ENCODE measurements at regions not wholly inside any gene's neighbourhood (a gene's known extent, or its start where the extent isn't known, plus 50 kb on each side); places are given as distances from the start of the nearest gene placed in this dataset.
"Not testable (repeated sequence)": the region's sequence is repeated elsewhere in the genome, so short reads cannot be mapped to it uniquely, and the experiment has no call there.

DNA sequence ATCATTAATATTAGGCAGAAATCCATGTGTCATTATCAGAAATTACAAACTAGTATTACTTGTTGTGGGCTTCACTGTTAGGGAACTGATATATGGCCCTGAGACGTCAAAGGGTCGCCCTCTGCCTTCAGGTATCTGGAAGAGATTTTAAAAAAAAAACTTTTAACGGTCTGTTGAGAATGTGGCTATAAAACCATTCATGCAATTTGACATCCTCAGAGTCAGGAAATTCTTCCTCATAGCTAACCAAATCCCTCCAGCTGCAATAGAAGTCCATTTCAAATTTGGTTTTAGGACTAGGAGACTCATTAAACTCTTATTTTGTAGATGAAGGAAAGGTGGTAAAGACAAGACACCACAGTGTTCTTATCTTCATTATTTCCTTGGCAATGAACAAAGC is 194.2 kb upstream of the NOCT start:
- no peak for DNase-seq (ENCODE audit: low read depth, low spot score)

DNA sequence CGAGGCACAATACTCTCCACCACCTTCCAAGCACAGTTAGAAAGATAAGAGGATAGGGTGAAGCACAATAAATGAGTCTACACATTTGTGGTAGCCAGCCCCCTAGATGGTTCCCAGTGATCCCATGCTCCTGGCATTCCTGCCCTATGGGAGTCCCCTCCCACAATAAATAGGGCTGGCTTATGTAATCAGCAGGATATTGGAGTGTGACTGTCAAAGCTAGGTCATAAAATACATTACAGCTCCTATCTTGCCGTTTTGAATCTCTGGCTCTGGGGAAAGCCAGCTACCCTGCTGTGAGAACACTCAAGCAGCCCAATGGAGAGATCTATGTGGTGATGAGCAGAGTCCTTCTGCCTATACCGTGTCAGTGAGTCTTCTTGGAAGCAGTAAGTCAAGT is 198.7 kb upstream of the NOCT start:
- no peak for DNase-seq (ENCODE audit: low read depth, low spot score)
- no peak overlapping the region for H3K27ac ChIP-seq

More for the DNA sequence above, 194.2 kb upstream of the NOCT start:
- no peak overlapping the region for H3K27ac ChIP-seq

- H3K27ac ChIP-seq = no peak overlapping the region
- no peak for DNase-seq (ENCODE audit: low read depth, low spot score)
Measured at GRCh38 chr4:138815811-138816210, 199.8 kb upstream of the NOCT start.

DNA sequence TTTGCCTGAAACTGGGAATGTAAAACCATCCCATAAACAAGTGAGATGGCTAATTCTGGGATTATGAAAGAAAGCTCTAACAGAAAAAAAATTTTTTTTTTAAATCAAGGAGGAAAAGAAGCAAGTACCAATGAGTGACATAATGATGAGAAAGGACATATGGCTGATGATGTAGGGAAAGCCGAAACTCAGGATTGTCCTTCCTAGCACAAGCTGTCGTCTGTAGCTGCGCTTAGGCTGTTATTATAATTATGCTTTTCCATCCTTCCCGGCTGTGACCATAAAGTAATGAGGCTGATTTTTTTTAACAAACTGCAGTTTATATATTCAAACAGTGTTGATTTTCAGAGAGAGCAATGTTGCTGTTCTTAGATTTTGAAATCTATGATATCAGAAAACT is 209.8 kb upstream of the NOCT start:
- no peak overlapping the region for H3K27ac ChIP-seq
- no peak for DNase-seq (ENCODE audit: low read depth, low spot score)

DNA sequence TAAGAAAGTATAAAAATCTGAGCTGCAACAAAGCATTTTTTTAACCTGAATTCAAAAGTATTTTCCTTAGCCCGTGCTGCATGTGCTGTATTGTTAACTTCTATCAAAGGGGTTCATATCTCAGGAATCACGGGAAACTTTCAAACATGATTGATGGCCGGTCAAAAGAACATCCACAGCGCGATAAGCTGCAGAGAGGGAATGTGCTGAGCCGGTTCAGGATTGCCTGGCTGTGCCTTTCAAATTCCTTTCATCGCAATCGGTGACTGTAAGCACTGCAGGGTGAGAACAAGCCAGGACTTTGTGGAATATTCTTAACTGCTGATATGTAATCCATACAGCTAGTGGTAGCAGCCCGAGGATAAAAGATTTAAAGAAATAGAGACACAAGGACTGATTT is 210.9 kb upstream of the NOCT start:
- no peak for DNase-seq (ENCODE audit: low read depth, low spot score)

DNA sequence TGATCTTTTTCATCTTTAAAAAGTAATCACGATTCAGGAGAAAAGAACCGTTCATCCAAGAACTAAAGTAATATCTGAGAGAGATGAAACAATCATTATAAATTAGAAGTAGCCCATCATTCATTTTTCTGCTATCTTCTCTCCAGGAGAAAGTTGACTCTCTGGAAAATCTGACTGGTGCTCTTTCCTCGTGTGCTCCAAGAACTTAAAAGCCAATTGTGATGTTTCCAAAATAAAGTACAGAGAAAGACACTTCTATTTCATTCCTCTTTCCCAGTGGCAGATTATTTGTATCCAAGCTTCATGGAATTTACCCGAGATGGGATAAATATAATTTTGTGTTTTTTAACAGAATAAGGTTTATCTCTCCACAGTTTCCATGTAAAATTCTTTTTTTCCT is 212.5 kb upstream of the NOCT start:
- no peak for DNase-seq (ENCODE audit: low read depth, low spot score)
- H3K27ac ChIP-seq = no peak overlapping the region

More for the DNA sequence above, 210.9 kb upstream of the NOCT start:
- H3K27ac ChIP-seq = no peak overlapping the region

GRCh38 chr4:138802499-138802898 is 213.1 kb upstream of the NOCT start:
- no peak for DNase-seq (ENCODE audit: low read depth, low spot score)

GRCh38 chr4:138800421-138800820 is 215.2 kb upstream of the NOCT start:
- no peak for DNase-seq (ENCODE audit: low read depth, low spot score)
- no peak overlapping the region for H3K27ac ChIP-seq

More at GRCh38 chr4:138802499-138802898, 213.1 kb upstream of the NOCT start:
- H3K27ac ChIP-seq = no peak overlapping the region

DNA sequence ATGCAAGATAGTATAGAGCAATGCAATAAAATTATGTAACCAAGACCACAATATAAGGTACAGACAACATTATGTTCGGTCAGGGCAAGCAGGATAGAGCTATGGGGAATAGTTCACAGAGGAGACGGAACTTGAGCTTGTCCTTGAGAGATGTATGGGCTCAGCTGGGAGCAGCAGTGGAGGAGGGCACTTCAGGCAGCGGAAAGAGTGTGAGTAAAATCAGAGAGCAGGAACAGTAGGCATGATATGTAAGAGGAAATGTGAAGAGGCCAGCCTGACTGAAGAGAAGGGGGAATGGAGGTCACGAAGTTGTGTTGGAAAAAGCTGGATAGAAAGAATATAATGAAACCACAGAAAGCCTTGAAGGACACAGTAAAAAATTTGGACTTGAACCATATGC is 217.2 kb upstream of the NOCT start:
- no peak for DNase-seq (ENCODE audit: low read depth, low spot score)

GRCh38 chr4:138797646-138798045 is 217.9 kb upstream of the NOCT start:
- H3K27ac ChIP-seq = no peak overlapping the region
- no peak for DNase-seq (ENCODE audit: low read depth, low spot score)

More for the DNA sequence above, 217.2 kb upstream of the NOCT start:
- H3K27ac ChIP-seq = no peak overlapping the region

GRCh38 chr4:138796761-138797160 is 218.8 kb upstream of the NOCT start:
- no peak for DNase-seq (ENCODE audit: low read depth, low spot score)
- no peak overlapping the region for H3K27ac ChIP-seq

GRCh38 chr4:138790706-138791340 is 224.8 kb upstream of the NOCT start:
- no peak overlapping the region for H3K27ac ChIP-seq
- no peak for DNase-seq (ENCODE audit: low read depth, low spot score)

DNA sequence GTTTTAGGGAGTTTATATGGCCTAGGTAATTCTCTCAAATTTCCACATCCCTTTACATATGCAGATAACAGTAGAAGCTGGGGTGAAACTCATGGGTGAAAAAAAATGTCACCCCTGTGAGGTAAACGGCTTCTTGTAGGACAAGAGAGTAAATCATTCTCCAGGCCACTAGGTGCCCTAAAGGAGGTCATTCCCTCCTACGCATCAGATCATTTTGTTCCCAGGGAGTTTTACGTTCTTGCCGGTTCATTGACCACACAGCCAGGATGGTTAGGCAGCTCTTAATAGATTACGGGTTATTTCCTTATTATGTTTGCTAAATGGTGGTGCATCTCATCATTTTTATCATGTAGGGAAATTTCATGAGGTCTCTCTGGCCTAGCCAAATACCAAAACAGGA is 225.8 kb upstream of the NOCT start:
- no peak for DNase-seq (ENCODE audit: low read depth, low spot score)
- no peak overlapping the region for H3K27ac ChIP-seq

GRCh38 chr4:138788857-138789256 is 226.7 kb upstream of the NOCT start:
- no peak overlapping the region for H3K27ac ChIP-seq
- no peak for DNase-seq (ENCODE audit: low read depth, low spot score)

DNA sequence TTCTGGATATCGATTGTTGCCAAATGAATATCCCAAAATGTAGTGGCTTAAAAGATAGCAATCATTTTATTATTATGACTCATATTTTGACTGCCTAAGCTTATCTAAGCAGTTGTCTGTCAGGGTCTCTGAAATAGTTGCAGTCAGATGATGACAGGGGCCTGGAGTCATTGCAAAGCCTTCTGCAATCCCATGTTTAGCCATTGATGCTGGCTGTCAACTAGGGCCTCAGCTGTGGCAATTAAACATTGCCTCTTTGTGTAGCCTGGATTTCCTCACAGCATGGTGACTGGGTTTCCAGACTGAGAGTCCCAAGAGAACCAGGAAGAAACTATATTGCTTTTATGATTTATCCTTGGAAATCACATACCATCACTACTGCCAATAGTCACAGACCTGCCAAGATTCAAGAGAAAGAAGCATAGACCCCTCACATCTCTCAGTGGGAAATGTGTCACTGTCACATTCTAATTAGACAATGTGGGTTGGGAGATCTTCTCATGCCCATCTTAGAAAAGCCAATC is 227.3 kb upstream of the NOCT start:
- DNase-seq (ENCODE audit: low read depth, low spot score) = no peak

DNA sequence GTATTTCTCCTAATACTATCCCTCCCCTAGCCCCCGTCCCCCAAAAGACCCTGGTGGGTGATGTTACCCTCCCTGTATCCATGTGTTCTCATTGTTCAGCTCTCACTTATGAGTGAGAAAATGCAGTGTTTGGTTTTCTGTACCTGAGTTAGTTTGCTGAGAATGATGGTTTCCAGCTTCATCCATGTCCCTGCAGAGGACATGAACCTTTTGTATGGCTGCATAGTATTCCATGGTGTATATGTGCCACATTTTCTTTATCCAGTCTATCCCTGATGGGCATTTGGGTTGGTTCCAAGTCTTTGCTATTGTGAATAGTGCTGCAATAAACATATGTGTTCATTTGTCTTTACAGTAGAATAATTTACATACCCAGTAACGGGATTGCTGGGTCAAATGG is 235.8 kb upstream of the NOCT start:
- not testable (repeated sequence) for DNase-seq (ENCODE audit: low read depth, low spot score)

More for the DNA sequence above, 227.3 kb upstream of the NOCT start:
- no peak overlapping the region for H3K27ac ChIP-seq

DNA sequence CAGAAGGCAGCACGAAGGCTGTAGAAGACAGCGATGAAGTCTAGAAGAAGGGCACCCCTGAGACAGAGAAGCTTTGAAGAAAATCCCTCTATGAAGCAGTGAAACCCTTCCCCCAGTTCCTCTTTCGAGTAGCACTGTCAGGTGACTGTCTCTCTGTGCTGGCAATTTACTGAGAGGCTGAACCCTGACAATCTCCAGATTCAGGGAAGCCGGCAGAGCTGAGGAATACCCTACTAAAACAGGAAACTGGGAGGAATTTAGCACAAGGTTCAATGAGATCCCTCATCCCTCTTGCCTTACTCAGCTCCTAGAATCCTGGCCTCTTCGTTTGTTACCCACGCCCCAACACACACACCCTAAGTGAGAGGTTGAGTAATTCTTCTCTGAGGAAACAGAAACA is 239.7 kb upstream of the NOCT start:
- H3K27ac ChIP-seq = no peak overlapping the region

More for the DNA sequence above, 235.8 kb upstream of the NOCT start:
- not testable (repeated sequence) for H3K27ac ChIP-seq

GRCh38 chr4:138775489-138775888 is 240.1 kb upstream of the NOCT start:
- no peak overlapping the region for H3K27ac ChIP-seq
- no peak for DNase-seq (ENCODE audit: low read depth, low spot score)

More for the DNA sequence above, 239.7 kb upstream of the NOCT start:
- DNase-seq (ENCODE audit: low read depth, low spot score) = no peak

- H3K27ac ChIP-seq = no peak overlapping the region
- no peak for DNase-seq (ENCODE audit: low read depth, low spot score)
Measured at GRCh38 chr4:138774940-138775339, 240.6 kb upstream of the NOCT start.

- H3K27ac ChIP-seq; DNase-seq (ENCODE audit: low read depth, low spot score): not testable (repeated sequence)
Measured at GRCh38 chr4:138774125-138774524, 241.5 kb upstream of the NOCT start.

DNA sequence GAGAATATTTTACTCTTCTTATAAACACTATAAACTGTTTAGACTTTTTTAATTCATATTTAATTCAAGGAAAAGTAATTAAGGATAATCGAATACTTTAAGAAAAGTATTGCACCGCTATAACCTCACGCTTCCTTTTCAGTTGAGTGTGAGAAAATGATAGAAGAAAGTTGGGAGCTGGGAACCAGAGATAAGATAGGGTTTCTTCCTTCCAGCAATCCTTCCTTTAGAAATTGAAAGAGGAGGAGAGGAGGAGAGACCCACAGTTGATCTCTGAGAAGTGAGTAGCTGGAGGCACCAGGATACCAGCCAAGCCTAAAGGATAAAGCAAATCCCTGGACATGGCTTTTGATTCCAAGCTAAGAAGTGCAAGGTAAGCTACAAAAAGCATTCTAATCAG is 242.3 kb upstream of the NOCT start:
- no peak for DNase-seq (ENCODE audit: low read depth, low spot score)
- H3K27ac ChIP-seq = no peak overlapping the region

DNA sequence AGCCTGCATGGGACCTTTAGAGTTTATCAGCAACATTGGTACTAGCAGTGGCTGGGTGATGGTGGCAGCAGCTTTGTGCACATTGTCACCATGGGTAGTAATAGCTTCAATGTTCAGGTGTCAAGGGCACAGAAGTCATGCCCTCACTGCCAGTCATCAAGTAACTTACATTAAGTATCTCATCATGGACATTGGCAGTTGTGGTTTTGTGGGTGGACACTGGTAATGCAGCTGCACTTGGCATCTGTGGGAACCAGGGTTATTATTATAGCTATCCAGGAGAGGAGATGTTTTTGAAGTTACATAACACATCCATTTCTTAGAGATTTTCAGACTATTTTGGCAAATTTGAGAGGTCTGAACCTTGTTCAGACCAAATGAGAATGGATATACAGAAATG is 243.2 kb upstream of the NOCT start:
- no peak for DNase-seq (ENCODE audit: low read depth, low spot score)

More for the DNA sequence above, 243.2 kb upstream of the NOCT start:
- H3K27ac ChIP-seq = no peak overlapping the region
